Loucy (cell line): ENCODE measurements at regions not wholly inside any gene's neighbourhood (a gene's known extent, or its start where the extent isn't known, plus 50 kb on each side); places are given as distances from the start of the nearest gene placed in this dataset.
A peak's percentile ranks its signal among the peaks of the same experiment; 100 is the strongest.

Experiments
- H2AFZ ChIP-seq: fragments of 200-600 bp; sonication (generic); 2 replicates; pipeline ENCODE4 v1.6.0; 2016; ENCODE audit warnings: antibody characterized with exemption, mild to moderate bottlenecking, low read length, moderate library complexity
- H3F3A ChIP-seq: fragments of 200-600 bp; 2 replicates; pipeline ENCODE4 v1.6.0; 2016; ENCODE audit warnings: antibody characterized with exemption, low read depth, mild to moderate bottlenecking
- H3K27me3 ChIP-seq: fragments of 200-600 bp; sonication (generic); 2 replicates; pipeline ENCODE4 v1.6.1; 2014; ENCODE audit warnings: low read length, mild to moderate bottlenecking; ENCODE audit not compliant: insufficient read depth, poor library complexity, severe bottlenecking
- H3K36me3 ChIP-seq: fragments of 200-600 bp; sonication (generic); 2 replicates; pipeline ENCODE4 v1.6.1; 2016; ENCODE audit warnings: low read length; ENCODE audit not compliant: insufficient read depth
- H3K4me1 ChIP-seq: fragments of 200-600 bp; sonication (generic); 2 replicates; pipeline ENCODE4 v1.5.1; 2014; ENCODE audit warnings: low read length, mild to moderate bottlenecking; ENCODE audit not compliant: insufficient read depth, poor library complexity, severe bottlenecking
- H3K4me2 ChIP-seq: fragments of 200-600 bp; sonication (generic); 2 replicates; pipeline ENCODE4 v1.6.0; 2014; ENCODE audit warnings: antibody characterized with exemption, low read length, low read depth, mild to moderate bottlenecking; ENCODE audit not compliant: poor library complexity, severe bottlenecking
- H3K4me3 ChIP-seq: fragments of 200-600 bp; sonication (generic); 2 replicates; pipeline ENCODE4 v1.5.1; 2014; ENCODE audit warnings: low read length, mild to moderate bottlenecking, mixed read lengths; ENCODE audit not compliant: poor library complexity, severe bottlenecking
- H3K79me2 ChIP-seq: fragments of 200-600 bp; sonication (generic); 2 replicates; pipeline ENCODE4 v1.6.1; 2014; ENCODE audit warnings: low read length; ENCODE audit not compliant: insufficient read depth
- H3K9ac ChIP-seq: fragments of 200-600 bp; sonication (generic); 2 replicates; pipeline ENCODE4 v1.6.0; 2014; ENCODE audit warnings: mild to moderate bottlenecking, low read depth, low read length, moderate library complexity; ENCODE audit not compliant: poor library complexity, severe bottlenecking
- H3K9me2 ChIP-seq: fragments of 200-600 bp; sonication (generic); replicated peaks from 2 replicates; pipeline ENCODE4 v1.6.1; 2016; ENCODE audit warnings: low read depth, low read length, mixed read lengths
- H3K9me3 ChIP-seq: fragments of 200-600 bp; sonication (generic); 2 replicates; pipeline ENCODE4 v1.6.1; 2014; ENCODE audit warnings: mild to moderate bottlenecking, antibody characterized with exemption, low read length, low read depth; ENCODE audit not compliant: insufficient read depth
- H4K20me1 ChIP-seq: fragments of 200-600 bp; sonication (generic); 2 replicates; pipeline ENCODE4 v1.6.0; 2014; ENCODE audit warnings: antibody characterized with exemption, low read length, mild to moderate bottlenecking; ENCODE audit not compliant: insufficient read depth, poor library complexity, severe bottlenecking
- CTCF ChIP-seq: fragments of 200-600 bp; sonication (generic); conservative IDR thresholded peaks from 2 replicates; pipeline ENCODE4 v1.5.1; 2014; ENCODE audit warnings: mild to moderate bottlenecking, antibody characterized with exemption, low read length
- EZH2phosphoT487 ChIP-seq: fragments of 200-600 bp; IDR thresholded peaks from 2 replicates; pipeline ENCODE4 v1.6.1; 2018; ENCODE audit warnings: antibody characterized with exemption, mild to moderate bottlenecking, moderate library complexity, borderline replicate concordance

- H3K4me3 ChIP-seq, result no peak overlapping the region
- no peaks in the 10 kb centered on the region for H3K27me3 ChIP-seq
- H3K4me1 ChIP-seq, result peaks cover 12% of the 10 kb centered on the region
- H3F3A ChIP-seq, result no peaks in the 10 kb centered on the region
- no peak overlapping the region for H2AFZ ChIP-seq
- H3K9ac ChIP-seq, result no peak overlapping the region
- no peaks in the 10 kb centered on the region for H4K20me1 ChIP-seq
- H3K36me3 ChIP-seq, result no peaks in the 10 kb centered on the region
- TF ChIP-seq EZH2phosphoT487 (no peak), CTCF (no peak)
- no peaks in the 10 kb centered on the region for H3K79me2 ChIP-seq
- H3K9me3 ChIP-seq, result no peaks in the 10 kb centered on the region
- no peaks in the 10 kb centered on the region for H3K9me2 ChIP-seq
- H3K4me2 ChIP-seq, result no peak overlapping the region
Measured at GRCh38 chr13:79898996-79899395, 418.0 kb downstream of the NDFIP2 start.

GRCh38 chr13:79898202-79898826, 417.4 kb downstream of the NDFIP2 start:
- TF ChIP-seq CTCF (no peak), EZH2phosphoT487 (no peak)
- Histone ChIP-seq H3K9ac (no peak overlapping the region), H3K4me1 (peaks cover 12% of the 10 kb centered on the region), H3K4me3 (no peak overlapping the region), H3K4me2 (no peak overlapping the region), H4K20me1 (no peaks in the 10 kb centered on the region), H2AFZ (peak overlapping the region; percentile 45; the same call in 1 of the 2 replicates), H3K9me3 (no peaks in the 10 kb centered on the region), H3K27me3 (no peaks in the 10 kb centered on the region), H3K9me2 (no peaks in the 10 kb centered on the region), H3F3A (no peaks in the 10 kb centered on the region), H3K79me2 (no peaks in the 10 kb centered on the region), H3K36me3 (no peaks in the 10 kb centered on the region)

- no peak overlapping the region for H3K4me3 ChIP-seq
- no peaks in the 10 kb centered on the region for H3K36me3 ChIP-seq
- H4K20me1 ChIP-seq, result no peaks in the 10 kb centered on the region
- no peaks in the 10 kb centered on the region for H3K79me2 ChIP-seq
- no peak overlapping the region for H2AFZ ChIP-seq
- no peak overlapping the region for H3K9ac ChIP-seq
- no peaks in the 10 kb centered on the region for H3K9me3 ChIP-seq
- H3K9me2 ChIP-seq, result no peaks in the 10 kb centered on the region
- H3K4me2 ChIP-seq, result no peak overlapping the region
- TF ChIP-seq EZH2phosphoT487 (no peak), CTCF (no peak)
- H3K27me3 ChIP-seq, result no peaks in the 10 kb centered on the region
- peaks cover 12% of the 10 kb centered on the region for H3K4me1 ChIP-seq
- no peaks in the 10 kb centered on the region for H3F3A ChIP-seq
Measured at GRCh38 chr13:79896851-79897250, 415.9 kb downstream of the NDFIP2 start.
